ENCODE measurements at regions not wholly inside any gene's neighbourhood (a gene's known extent, or its start where the extent isn't known, plus 50 kb on each side); places are given as distances from the start of the nearest gene placed in this dataset.

GRCh38 chr2:7845332-7845731 lies 836.5 kb upstream of the ID2 start:
- no peak overlapping the region for H3K9ac ChIP-seq (ENCODE audit: low read depth, low read length)
- H3K4me1 ChIP-seq (ENCODE audit: insufficient read depth, low read length) = 0 out of 2 replicates have a peak, but pooled peaks cover 5% of the 10 kb centered on the region
- peaks cover 15% of the 10 kb centered on the region; the same call in 1 of the 2 replicates for H3K9me3 ChIP-seq (ENCODE audit: insufficient read depth, low read depth, low read length)
- no peaks in the 10 kb centered on the region for H3K36me3 ChIP-seq (ENCODE audit: insufficient read depth, low read depth, low read length)
- no peak overlapping the region for H3K4me3 ChIP-seq (ENCODE audit: low read length)
- no peak overlapping the region for H3K27ac ChIP-seq (ENCODE audit: low read length)
- no peaks in the 10 kb centered on the region for H3K27me3 ChIP-seq (ENCODE audit: insufficient read depth, low read length)

- H3K27ac ChIP-seq (ENCODE audit: low read length) = no peak overlapping the region
- H3K27me3 ChIP-seq (ENCODE audit: insufficient read depth, low read length) = no peaks in the 10 kb centered on the region
- H3K36me3 ChIP-seq (ENCODE audit: insufficient read depth, low read depth, low read length) = no peaks in the 10 kb centered on the region
- H3K9ac ChIP-seq (ENCODE audit: low read depth, low read length) = no peak overlapping the region
- H3K4me3 ChIP-seq (ENCODE audit: low read length) = no peak overlapping the region
- H3K9me3 ChIP-seq (ENCODE audit: insufficient read depth, low read depth, low read length) = peaks cover 4% of the 10 kb centered on the region; the same call in 1 of the 2 replicates
- H3K4me1 ChIP-seq (ENCODE audit: insufficient read depth, low read length) = 0 out of 2 replicates have a peak, but pooled peaks cover 5% of the 10 kb centered on the region
Observed at GRCh38 chr2:7846607-7847006, 835.2 kb upstream of the ID2 start.

DNA sequence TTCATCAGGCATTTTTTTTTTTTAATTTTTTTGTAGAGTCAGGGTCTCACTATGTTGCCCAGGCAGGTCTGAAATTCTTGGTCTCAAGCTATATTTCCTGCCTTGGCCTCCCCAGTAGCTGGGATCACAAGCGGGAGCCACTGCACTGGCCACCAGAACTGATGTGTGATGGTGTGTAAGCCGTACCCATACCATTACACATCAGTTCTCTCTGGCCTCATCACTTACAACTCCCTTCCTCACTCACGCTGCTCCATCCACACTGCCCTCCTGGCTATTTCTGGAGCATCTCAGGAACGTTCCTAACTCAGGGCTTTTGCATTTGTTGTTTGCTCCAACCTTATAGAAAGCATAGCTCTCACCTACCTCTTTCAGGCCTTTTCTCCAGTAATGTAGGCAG lies 834.5 kb upstream of the ID2 start:
- Histone ChIP-seq H3K9ac (ENCODE audit: low read depth, low read length) (no peak overlapping the region), H3K9me3 (ENCODE audit: insufficient read depth, low read depth, low read length) (no peaks in the 10 kb centered on the region), H3K36me3 (ENCODE audit: insufficient read depth, low read depth, low read length) (no peaks in the 10 kb centered on the region), H3K27ac (ENCODE audit: low read length) (no peak overlapping the region), H3K4me1 (ENCODE audit: insufficient read depth, low read length) (0 out of 2 replicates have a peak, but pooled peaks cover 5% of the 10 kb centered on the region), H3K4me3 (ENCODE audit: low read length) (no peak overlapping the region), H3K27me3 (ENCODE audit: insufficient read depth, low read length) (no peaks in the 10 kb centered on the region)

GRCh38 chr2:7849027-7849426 lies 832.8 kb upstream of the ID2 start:
- Histone ChIP-seq H3K4me1 (ENCODE audit: insufficient read depth, low read length) (0 out of 2 replicates have a peak, but pooled peaks cover 5% of the 10 kb centered on the region), H3K27me3 (ENCODE audit: insufficient read depth, low read length) (no peaks in the 10 kb centered on the region), H3K4me3 (ENCODE audit: low read length) (no peak overlapping the region), H3K36me3 (ENCODE audit: insufficient read depth, low read depth, low read length) (no peaks in the 10 kb centered on the region), H3K9me3 (ENCODE audit: insufficient read depth, low read depth, low read length) (no peaks in the 10 kb centered on the region), H3K9ac (ENCODE audit: low read depth, low read length) (no peak overlapping the region), H3K27ac (ENCODE audit: low read length) (no peak overlapping the region)

- no peaks in the 10 kb centered on the region for H3K27me3 ChIP-seq (ENCODE audit: insufficient read depth, low read length)
- no peaks in the 10 kb centered on the region for H3K9me3 ChIP-seq (ENCODE audit: insufficient read depth, low read depth, low read length)
- no peaks in the 10 kb centered on the region for H3K36me3 ChIP-seq (ENCODE audit: insufficient read depth, low read depth, low read length)
- no peak overlapping the region for H3K9ac ChIP-seq (ENCODE audit: low read depth, low read length)
- no peak overlapping the region for H3K27ac ChIP-seq (ENCODE audit: low read length)
- H3K4me3 ChIP-seq (ENCODE audit: low read length) = no peak overlapping the region
- 0 out of 2 replicates have a peak, but pooled peaks cover 5% of the 10 kb centered on the region for H3K4me1 ChIP-seq (ENCODE audit: insufficient read depth, low read length)
Observed at GRCh38 chr2:7849531-7849930, 832.3 kb upstream of the ID2 start.

DNA sequence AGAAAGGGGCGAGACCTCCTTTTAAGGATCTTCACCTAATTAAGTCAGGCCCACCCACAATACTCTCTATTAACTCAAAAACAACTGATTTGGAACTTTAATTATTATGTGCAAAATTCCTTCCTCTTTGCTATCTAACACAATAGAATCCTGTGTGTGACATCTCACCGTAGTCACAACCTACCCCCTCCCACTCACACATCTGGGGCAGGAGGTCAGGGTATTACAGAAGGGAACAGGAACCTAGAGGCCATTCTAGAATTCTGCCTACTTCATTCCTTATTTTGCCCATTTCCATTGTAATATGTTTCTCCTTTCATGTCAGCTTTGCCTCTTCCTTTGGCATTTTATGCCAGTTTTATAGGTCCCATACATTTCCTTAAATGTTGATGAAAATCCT lies 829.3 kb upstream of the ID2 start:
- H3K4me3 ChIP-seq (ENCODE audit: low read length) = no peak overlapping the region
- H3K27me3 ChIP-seq (ENCODE audit: insufficient read depth, low read length) = no peaks in the 10 kb centered on the region
- H3K4me1 ChIP-seq (ENCODE audit: insufficient read depth, low read length) = 0 out of 2 replicates have a peak, but pooled peaks cover 5% of the 10 kb centered on the region
- H3K36me3 ChIP-seq (ENCODE audit: insufficient read depth, low read depth, low read length) = no peaks in the 10 kb centered on the region
- H3K27ac ChIP-seq (ENCODE audit: low read length) = no peak overlapping the region
- no peaks in the 10 kb centered on the region for H3K9me3 ChIP-seq (ENCODE audit: insufficient read depth, low read depth, low read length)
- H3K9ac ChIP-seq (ENCODE audit: low read depth, low read length) = no peak overlapping the region

DNA sequence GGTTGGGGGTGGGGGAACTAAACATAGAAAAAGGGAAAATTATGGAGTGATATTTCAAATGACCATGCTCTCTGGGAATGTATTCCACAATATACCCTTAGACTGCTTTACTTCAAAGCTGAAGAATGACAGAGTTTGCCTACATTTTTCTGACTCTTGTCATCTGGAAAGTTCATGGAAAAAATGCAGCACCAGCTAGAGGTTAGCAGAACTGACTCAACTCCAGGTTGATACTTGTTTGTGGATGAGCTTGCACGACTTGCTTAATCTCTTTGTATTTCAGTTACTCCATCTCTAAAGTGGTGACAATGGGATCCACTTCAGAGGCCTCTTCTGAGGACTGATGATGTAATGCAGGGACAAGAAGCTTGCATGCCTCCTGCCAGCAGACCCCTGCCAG lies 824.0 kb upstream of the ID2 start:
- Histone ChIP-seq H3K4me1 (ENCODE audit: insufficient read depth, low read length) (no peaks in the 10 kb centered on the region), H3K27ac (ENCODE audit: low read length) (no peak overlapping the region), H3K27me3 (ENCODE audit: insufficient read depth, low read length) (no peaks in the 10 kb centered on the region), H3K4me3 (ENCODE audit: low read length) (no peak overlapping the region), H3K9ac (ENCODE audit: low read depth, low read length) (no peak overlapping the region), H3K36me3 (ENCODE audit: insufficient read depth, low read depth, low read length) (no peaks in the 10 kb centered on the region), H3K9me3 (ENCODE audit: insufficient read depth, low read depth, low read length) (no peaks in the 10 kb centered on the region)

DNA sequence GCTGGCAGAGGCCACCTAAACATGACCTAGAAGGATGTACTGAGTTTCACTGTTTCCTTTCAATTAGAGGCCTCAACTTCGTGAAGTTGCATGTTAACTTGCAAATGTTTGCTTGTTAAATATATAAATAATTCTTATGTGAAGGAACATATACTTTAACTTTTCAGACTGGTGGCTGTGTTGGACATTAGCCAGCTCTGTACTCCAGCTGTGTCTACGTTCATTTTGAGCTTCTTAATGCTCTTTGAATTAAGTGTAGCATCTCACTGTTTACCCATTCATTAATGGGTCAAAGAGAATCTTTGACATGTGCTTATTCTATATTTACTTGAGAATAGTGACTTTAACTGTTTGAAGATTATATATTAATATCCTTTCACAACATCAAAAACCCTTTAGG lies 823.2 kb upstream of the ID2 start:
- no peaks in the 10 kb centered on the region for H3K27me3 ChIP-seq (ENCODE audit: insufficient read depth, low read length)
- H3K27ac ChIP-seq (ENCODE audit: low read length) = no peak overlapping the region
- no peaks in the 10 kb centered on the region for H3K9me3 ChIP-seq (ENCODE audit: insufficient read depth, low read depth, low read length)
- no peaks in the 10 kb centered on the region for H3K36me3 ChIP-seq (ENCODE audit: insufficient read depth, low read depth, low read length)
- no peaks in the 10 kb centered on the region for H3K4me1 ChIP-seq (ENCODE audit: insufficient read depth, low read length)
- H3K4me3 ChIP-seq (ENCODE audit: low read length) = no peak overlapping the region
- H3K9ac ChIP-seq (ENCODE audit: low read depth, low read length) = no peak overlapping the region

- Histone ChIP-seq H3K4me1 (ENCODE audit: insufficient read depth, low read length) (no peaks in the 10 kb centered on the region), H3K9me3 (ENCODE audit: insufficient read depth, low read depth, low read length) (no peaks in the 10 kb centered on the region), H3K36me3 (ENCODE audit: insufficient read depth, low read depth, low read length) (no peaks in the 10 kb centered on the region), H3K4me3 (ENCODE audit: low read length) (no peak overlapping the region), H3K27me3 (ENCODE audit: insufficient read depth, low read length) (no peaks in the 10 kb centered on the region), H3K9ac (ENCODE audit: low read depth, low read length) (no peak overlapping the region), H3K27ac (ENCODE audit: low read length) (no peak overlapping the region)
Observed at GRCh38 chr2:7860693-7861092, 821.2 kb upstream of the ID2 start.

- H3K9ac ChIP-seq (ENCODE audit: low read depth, low read length) = no peak overlapping the region
- H3K4me3 ChIP-seq (ENCODE audit: low read length) = no peak overlapping the region
- H3K36me3 ChIP-seq (ENCODE audit: insufficient read depth, low read depth, low read length) = no peaks in the 10 kb centered on the region; the same call in 1 of the 2 replicates
- no peaks in the 10 kb centered on the region for H3K9me3 ChIP-seq (ENCODE audit: insufficient read depth, low read depth, low read length)
- no peaks in the 10 kb centered on the region for H3K4me1 ChIP-seq (ENCODE audit: insufficient read depth, low read length)
- H3K27me3 ChIP-seq (ENCODE audit: insufficient read depth, low read length) = no peaks in the 10 kb centered on the region
- H3K27ac ChIP-seq (ENCODE audit: low read length) = no peak overlapping the region
Observed at GRCh38 chr2:7861910-7862702, 819.8 kb upstream of the ID2 start.

DNA sequence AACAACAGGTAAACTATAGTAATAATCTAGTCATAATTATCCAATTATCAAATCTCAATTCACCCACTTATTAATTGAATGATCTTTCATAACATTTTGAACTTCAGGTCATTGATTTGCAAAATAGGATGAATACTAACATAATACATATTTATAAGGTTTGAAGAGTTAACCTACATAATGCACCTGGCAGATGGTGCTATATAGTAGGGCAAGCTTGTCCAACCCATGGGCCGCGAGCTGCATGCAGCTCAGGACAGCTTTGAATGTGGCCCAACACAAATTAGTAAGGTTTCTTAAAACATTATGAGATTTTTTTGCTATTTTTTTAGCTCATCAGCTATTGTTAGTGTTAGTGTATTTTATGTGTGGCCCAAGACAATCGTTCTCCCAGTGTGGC lies 815.8 kb upstream of the ID2 start:
- Histone ChIP-seq H3K4me1 (ENCODE audit: insufficient read depth, low read length) (peaks cover 12% of the 10 kb centered on the region), H3K36me3 (ENCODE audit: insufficient read depth, low read depth, low read length) (peaks cover 3% of the 10 kb centered on the region; the same call in 1 of the 2 replicates), H3K9ac (ENCODE audit: low read depth, low read length) (no peak overlapping the region), H3K4me3 (ENCODE audit: low read length) (no peak overlapping the region), H3K27me3 (ENCODE audit: insufficient read depth, low read length) (no peaks in the 10 kb centered on the region), H3K27ac (ENCODE audit: low read length) (no peak overlapping the region), H3K9me3 (ENCODE audit: insufficient read depth, low read depth, low read length) (no peaks in the 10 kb centered on the region)

- Histone ChIP-seq H3K4me3 (ENCODE audit: low read length) (no peak overlapping the region), H3K36me3 (ENCODE audit: insufficient read depth, low read depth, low read length) (peaks cover 3% of the 10 kb centered on the region; the same call in 1 of the 2 replicates), H3K9me3 (ENCODE audit: insufficient read depth, low read depth, low read length) (no peaks in the 10 kb centered on the region), H3K4me1 (ENCODE audit: insufficient read depth, low read length) (peaks cover 18% of the 10 kb centered on the region), H3K9ac (ENCODE audit: low read depth, low read length) (no peak overlapping the region), H3K27ac (ENCODE audit: low read length) (no peak overlapping the region), H3K27me3 (ENCODE audit: insufficient read depth, low read length) (no peaks in the 10 kb centered on the region)
Observed at GRCh38 chr2:7866825-7867224, 815.0 kb upstream of the ID2 start.
